Keratinocyte (primary cell): ENCODE measurements at regions not wholly inside any gene's neighbourhood (a gene's known extent, or its start where the extent isn't known, plus 50 kb on each side); places are given as distances from the start of the nearest gene placed in this dataset.

Source experiments
- DNase-seq: peaks from one replicate; pipeline ENCODE4 v3.0.0-alpha.2; 2011; ENCODE audit warnings: low read depth, missing footprints, low spot score
- FAIRE-seq: peaks from 2 replicates; lab custom pipeline; 2011; peaks lifted over from hg19 to GRCh38; lab: Jason Lieb, UNC
- H2AFZ ChIP-seq: 2 replicates; pipeline ENCODE4 v1.6.0; 2012; ENCODE audit warnings: low read length, control low read depth, inconsistent platforms; ENCODE audit not compliant: control insufficient read depth
- H3K27ac ChIP-seq: 2 replicates; pipeline ENCODE4 v1.5.1; 2011; ENCODE audit warnings: low read length; ENCODE audit not compliant: control insufficient read depth, insufficient read depth
- H3K27me3 ChIP-seq: 3 replicates; pipeline ENCODE4 v1.6.0; 2011; ENCODE audit warnings: low read length; ENCODE audit not compliant: control insufficient read depth, insufficient read depth; ENCODE audit errors: extremely low read depth
- H3K36me3 ChIP-seq, 2 experiments: 2 replicates in 1 of 2; 3 replicates in 1 of 2; pipeline ENCODE4 v1.5.1; 2011; ENCODE audit warnings: low read length in 2 of 2, mild to moderate bottlenecking in 1 of 2; ENCODE audit not compliant: control insufficient read depth in 2 of 2, insufficient read depth in 2 of 2; ENCODE audit errors: extremely low read depth in 1 of 2
- H3K4me1 ChIP-seq: 3 replicates; pipeline ENCODE4 v1.5.1; 2011; ENCODE audit warnings: low read length; ENCODE audit not compliant: control insufficient read depth, insufficient read depth; ENCODE audit errors: extremely low read depth
- H3K4me2 ChIP-seq: 3 replicates; pipeline ENCODE4 v1.6.0; 2011; ENCODE audit warnings: low read depth, low read length; ENCODE audit not compliant: control insufficient read depth, insufficient read depth; ENCODE audit errors: extremely low read depth
- H3K4me3 ChIP-seq, 3 experiments: fragments of 200-600 bp in 1 of 3; sonication (generic) in 1 of 3; 2 replicates in 2 of 3; 3 replicates in 1 of 3; pipeline ENCODE4 v1.5.1; 2011 to 2016; ENCODE audit warnings: low read length in 3 of 3, mild to moderate bottlenecking in 3 of 3, control low read depth in 2 of 3, inconsistent platforms in 1 of 3, low read depth in 1 of 3, mixed read lengths in 1 of 3, mixed run types in 1 of 3, moderate library complexity in 1 of 3; ENCODE audit not compliant: control insufficient read depth in 2 of 3, insufficient read depth in 2 of 3; ENCODE audit errors: extremely low read depth in 1 of 3
- H3K79me2 ChIP-seq: 2 replicates; pipeline ENCODE4 v1.6.0; 2012; ENCODE audit warnings: low read length; ENCODE audit not compliant: control insufficient read depth, insufficient read depth
- H3K9ac ChIP-seq: 3 replicates; pipeline ENCODE4 v1.6.0; 2011; ENCODE audit warnings: low read length; ENCODE audit not compliant: control insufficient read depth, insufficient read depth; ENCODE audit errors: extremely low read depth
- H3K9me1 ChIP-seq: 3 replicates; pipeline ENCODE4 v1.6.0; 2011; ENCODE audit warnings: low read length; ENCODE audit not compliant: control insufficient read depth, insufficient read depth; ENCODE audit errors: extremely low read depth
- H3K9me3 ChIP-seq: 2 replicates; pipeline ENCODE4 v1.5.1; 2012; ENCODE audit warnings: low read depth, low read length; ENCODE audit not compliant: control insufficient read depth
- H4K20me1 ChIP-seq: 3 replicates; pipeline ENCODE4 v1.6.0; 2011; ENCODE audit warnings: low read length; ENCODE audit not compliant: control insufficient read depth, insufficient read depth; ENCODE audit errors: extremely low read depth
- CTCF ChIP-seq, 3 experiments: IDR thresholded peaks in 1 of 3; conservative IDR thresholded peaks in 1 of 3; optimal IDR thresholded peaks in 1 of 3; 2 replicates in 2 of 3; 3 replicates in 1 of 3; pipeline versions ENCODE3 to v1.5.1; 2011; ENCODE audit warnings: low read length in 3 of 3, mild to moderate bottlenecking in 3 of 3, moderate library complexity in 2 of 3, control low read depth in 1 of 3, inconsistent platforms in 1 of 3; ENCODE audit not compliant: insufficient read depth in 2 of 3; ENCODE audit errors: extremely low read depth in 1 of 3
- EZH2 ChIP-seq: IDR thresholded peaks from one replicate; pipeline ENCODE4 v1.6.1; 2012; ENCODE audit warnings: inconsistent platforms, mild to moderate bottlenecking, low read length, moderate library complexity
- dilution Hi-C: fragments of 300-500 bp; cut with MboI; formaldehyde crosslinking; loops from one replicate; pipeline ENCODE4 v1.7.0; 2020; ENCODE audit warnings: low sequenced_read_pairs; ENCODE audit not compliant: extremely low pct_ligation_motif_present

DNA sequence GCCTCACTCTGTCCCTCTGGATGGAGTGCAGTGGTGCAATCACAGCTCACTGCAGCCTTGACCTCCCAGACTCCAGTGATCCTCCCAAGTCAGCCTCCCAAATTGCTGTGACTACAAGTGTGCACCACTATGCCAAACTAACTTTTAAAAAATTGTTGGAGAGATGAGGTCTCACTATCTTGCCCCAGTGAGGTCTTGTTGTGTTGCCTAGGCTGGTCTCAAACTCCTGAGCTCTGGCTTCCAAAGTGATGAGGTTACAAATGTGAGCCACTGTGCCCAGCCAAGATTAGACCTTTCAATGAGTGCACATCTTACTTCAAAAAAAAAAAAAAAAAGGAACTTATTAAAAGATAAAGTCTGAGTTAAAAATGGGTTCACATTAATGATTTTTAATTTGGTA lies 1838.1 kb upstream of the DEFB115 start:
- Histone ChIP-seq H3K79me2 (no peaks in the 10 kb centered on the region), H3K9ac (no peak overlapping the region), H3K4me3 (no peak overlapping the region), H3K27ac (no peak overlapping the region), H3K4me2 (no peak overlapping the region), H3K4me1 (no peaks in the 10 kb centered on the region), H4K20me1 (no peaks in the 10 kb centered on the region), H3K27me3 (no peaks in the 10 kb centered on the region), H3K36me3 (no peaks in the 10 kb centered on the region), H3K9me3 (no peaks in the 10 kb centered on the region), H3K9me1 (no peaks in the 10 kb centered on the region), H2AFZ (no peak overlapping the region)
- dilution Hi-C loops = no loop called here
- TF ChIP-seq EZH2 (no peak), CTCF (optimal IDR thresholded peaks at IDR 0.05 in 1 of 3, IDR thresholded peaks at IDR 0.05 in 1 of 3, conservative IDR thresholded peaks at IDR 0.05 in 1 of 3; ENCODE audit: extremely low read depth in 1 of 3, insufficient read depth in 2 of 3, low read length in 3 of 3) (no peak)
- no peak for DNase-seq
- FAIRE-seq = no peak

GRCh38 chr20:29427201-29428060 lies 1830.0 kb upstream of the DEFB115 start:
- Histone ChIP-seq H2AFZ (no peak overlapping the region), H3K27me3 (no peaks in the 10 kb centered on the region), H3K36me3 (no peaks in the 10 kb centered on the region), H3K4me1 (no peaks in the 10 kb centered on the region), H3K4me3 (no peak overlapping the region), H3K79me2 (no peaks in the 10 kb centered on the region), H3K27ac (no peak overlapping the region), H3K4me2 (no peak overlapping the region), H3K9me3 (no peaks in the 10 kb centered on the region), H4K20me1 (no peaks in the 10 kb centered on the region), H3K9ac (no peak overlapping the region), H3K9me1 (no peaks in the 10 kb centered on the region)
- DNase-seq (no peak), FAIRE-seq (no peak)
- TF ChIP-seq EZH2 (no peak), CTCF (optimal IDR thresholded peaks at IDR 0.05 in 1 of 3, IDR thresholded peaks at IDR 0.05 in 1 of 3, conservative IDR thresholded peaks at IDR 0.05 in 1 of 3; ENCODE audit: extremely low read depth in 1 of 3, insufficient read depth in 2 of 3, low read length in 3 of 3) (no peak)
- dilution Hi-C loops = no loop called here
